ENCODE measurements at regions not wholly inside any gene's neighbourhood (a gene's known extent, or its start where the extent isn't known, plus 50 kb on each side); places are given as distances from the start of the nearest gene placed in this dataset.

DNA sequence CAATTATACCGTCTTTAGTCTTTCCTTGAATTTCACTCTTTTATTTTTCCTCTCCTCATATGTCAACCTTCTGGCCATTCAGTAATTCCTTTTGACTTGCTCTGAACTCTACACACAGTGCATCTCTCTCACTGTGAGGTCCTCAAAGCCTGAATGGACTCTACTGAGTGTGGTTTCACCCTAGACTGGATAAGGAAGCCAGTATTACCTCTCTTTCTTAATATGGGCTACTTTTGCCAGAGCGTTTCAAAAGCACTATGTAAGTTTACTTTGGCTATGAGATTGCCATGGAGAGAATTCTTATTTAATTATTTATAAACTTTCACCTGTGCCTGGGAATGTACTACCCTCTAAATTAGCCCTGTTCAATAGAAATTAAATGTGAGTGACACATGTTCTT lies 343.5 kb upstream of the DDHD1 start:
- Histone ChIP-seq H3K9me2 (ENCODE audit: low read depth, low read length) (no peaks in the 10 kb centered on the region), H3K9me3 (ENCODE audit: low read length) (no peaks in the 10 kb centered on the region), H3K9ac (ENCODE audit: low read length) (no peak overlapping the region), H3K4me2 (ENCODE audit: low read length) (no peak overlapping the region), H3K27me3 (ENCODE audit: insufficient read depth, low read length) (no peaks in the 10 kb centered on the region), H2AFZ (ENCODE audit: low read length) (no peak overlapping the region), H3K79me2 (ENCODE audit: insufficient read depth, low read length) (no peaks in the 10 kb centered on the region), H4K20me1 (ENCODE audit: insufficient read depth, low read length) (no peaks in the 10 kb centered on the region), H3K27ac (ENCODE audit: low read depth, low read length, poor library complexity, severe bottlenecking) (no peak overlapping the region), H3K4me1 (ENCODE audit: insufficient read depth, low read length, severe bottlenecking) (no peaks in the 10 kb centered on the region), H3K36me3 (ENCODE audit: insufficient read depth, low read length) (no peaks in the 10 kb centered on the region), H3F3A (ENCODE audit: insufficient read depth, low read length) (no peaks in the 10 kb centered on the region), H3K4me3 (ENCODE audit: low read depth, low read length, poor library complexity, severe bottlenecking) (no peak overlapping the region)
- TF ChIP-seq, protein P1, sequence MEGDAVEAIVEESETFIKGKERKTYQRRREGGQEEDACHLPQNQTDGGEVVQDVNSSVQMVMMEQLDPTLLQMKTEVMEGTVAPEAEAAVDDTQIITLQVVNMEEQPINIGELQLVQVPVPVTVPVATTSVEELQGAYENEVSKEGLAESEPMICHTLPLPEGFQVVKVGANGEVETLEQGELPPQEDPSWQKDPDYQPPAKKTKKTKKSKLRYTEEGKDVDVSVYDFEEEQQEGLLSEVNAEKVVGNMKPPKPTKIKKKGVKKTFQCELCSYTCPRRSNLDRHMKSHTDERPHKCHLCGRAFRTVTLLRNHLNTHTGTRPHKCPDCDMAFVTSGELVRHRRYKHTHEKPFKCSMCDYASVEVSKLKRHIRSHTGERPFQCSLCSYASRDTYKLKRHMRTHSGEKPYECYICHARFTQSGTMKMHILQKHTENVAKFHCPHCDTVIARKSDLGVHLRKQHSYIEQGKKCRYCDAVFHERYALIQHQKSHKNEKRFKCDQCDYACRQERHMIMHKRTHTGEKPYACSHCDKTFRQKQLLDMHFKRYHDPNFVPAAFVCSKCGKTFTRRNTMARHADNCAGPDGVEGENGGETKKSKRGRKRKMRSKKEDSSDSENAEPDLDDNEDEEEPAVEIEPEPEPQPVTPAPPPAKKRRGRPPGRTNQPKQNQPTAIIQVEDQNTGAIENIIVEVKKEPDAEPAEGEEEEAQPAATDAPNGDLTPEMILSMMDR (IDR thresholded peaks at IDR 0.05; ENCODE audit: low read length): no peak
- TF ChIP-seq EZH2 (IDR thresholded peaks at IDR 0.05; ENCODE audit: borderline replicate concordance, low read length): no peak

DNA sequence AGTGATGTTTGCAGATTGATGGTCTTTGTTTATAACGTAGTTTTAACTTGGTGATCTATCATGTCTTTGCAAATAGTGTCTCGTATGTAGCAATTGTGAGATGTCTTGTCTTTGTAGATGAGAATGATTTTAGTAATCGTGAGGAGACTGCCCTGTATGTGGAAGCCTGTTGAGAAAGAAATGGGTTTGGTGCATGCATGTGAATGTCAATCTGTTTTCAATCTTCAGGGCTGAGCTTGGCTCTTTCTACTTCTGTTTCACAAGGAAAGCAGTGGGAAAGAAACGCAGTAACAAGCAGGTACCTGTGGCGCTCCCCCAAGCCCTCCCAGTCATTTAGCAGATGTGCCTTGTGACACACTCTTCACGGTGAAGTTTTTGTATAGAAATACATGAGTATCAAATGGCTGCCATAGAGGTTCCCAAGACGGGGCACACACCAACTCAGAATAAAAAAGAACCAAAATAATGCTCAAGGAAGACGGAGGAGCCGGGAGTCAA lies 342.8 kb upstream of the DDHD1 start:
- Histone ChIP-seq H3K9me3 (ENCODE audit: low read length) (no peaks in the 10 kb centered on the region), H3K4me1 (ENCODE audit: insufficient read depth, low read length, severe bottlenecking) (no peaks in the 10 kb centered on the region), H3K4me3 (ENCODE audit: low read depth, low read length, poor library complexity, severe bottlenecking) (no peak overlapping the region), H2AFZ (ENCODE audit: low read length) (no peak overlapping the region), H3K27ac (ENCODE audit: low read depth, low read length, poor library complexity, severe bottlenecking) (no peak overlapping the region), H3K27me3 (ENCODE audit: insufficient read depth, low read length) (no peaks in the 10 kb centered on the region), H4K20me1 (ENCODE audit: insufficient read depth, low read length) (no peaks in the 10 kb centered on the region), H3K4me2 (ENCODE audit: low read length) (no peak overlapping the region), H3K79me2 (ENCODE audit: insufficient read depth, low read length) (no peaks in the 10 kb centered on the region), H3K36me3 (ENCODE audit: insufficient read depth, low read length) (no peaks in the 10 kb centered on the region), H3K9ac (ENCODE audit: low read length) (no peak overlapping the region), H3K9me2 (ENCODE audit: low read depth, low read length) (no peaks in the 10 kb centered on the region), H3F3A (ENCODE audit: insufficient read depth, low read length) (no peaks in the 10 kb centered on the region)
- no peak for TF ChIP-seq EZH2 (IDR thresholded peaks at IDR 0.05; ENCODE audit: borderline replicate concordance, low read length)
- TF ChIP-seq, protein P1 (IDR thresholded peaks at IDR 0.05; ENCODE audit: low read length): no peak

DNA sequence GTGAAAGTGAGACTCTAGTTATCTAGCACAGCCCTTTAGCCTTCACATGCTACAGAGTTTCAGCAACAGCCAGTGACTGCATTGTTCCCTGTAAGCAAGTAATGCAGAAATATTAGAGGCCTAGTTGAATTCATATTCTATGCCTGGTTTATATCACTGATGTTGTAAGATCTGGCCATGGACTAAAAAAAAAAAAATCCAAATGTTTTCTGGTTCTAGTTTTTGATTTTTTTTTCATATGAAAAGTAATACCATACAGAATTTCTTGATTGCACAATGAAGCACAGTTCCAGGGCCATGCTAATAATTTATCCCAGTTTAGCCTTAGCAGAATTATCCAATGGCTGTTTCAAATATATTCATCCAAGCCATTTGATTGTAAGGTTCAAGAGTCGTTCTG lies 341.5 kb upstream of the DDHD1 start:
- Histone ChIP-seq H3K36me3 (ENCODE audit: insufficient read depth, low read length) (no peaks in the 10 kb centered on the region), H3K27me3 (ENCODE audit: insufficient read depth, low read length) (no peaks in the 10 kb centered on the region), H3K9me3 (ENCODE audit: low read length) (no peaks in the 10 kb centered on the region), H3F3A (ENCODE audit: insufficient read depth, low read length) (no peaks in the 10 kb centered on the region), H3K9ac (ENCODE audit: low read length) (no peak overlapping the region), H3K9me2 (ENCODE audit: low read depth, low read length) (no peaks in the 10 kb centered on the region), H3K4me2 (ENCODE audit: low read length) (no peak overlapping the region), H3K4me1 (ENCODE audit: insufficient read depth, low read length, severe bottlenecking) (no peaks in the 10 kb centered on the region), H4K20me1 (ENCODE audit: insufficient read depth, low read length) (no peaks in the 10 kb centered on the region), H3K4me3 (ENCODE audit: low read depth, low read length, poor library complexity, severe bottlenecking) (no peak overlapping the region), H2AFZ (ENCODE audit: low read length) (no peak overlapping the region), H3K27ac (ENCODE audit: low read depth, low read length, poor library complexity, severe bottlenecking) (no peak overlapping the region), H3K79me2 (ENCODE audit: insufficient read depth, low read length) (no peaks in the 10 kb centered on the region)
- TF ChIP-seq EZH2 (IDR thresholded peaks at IDR 0.05; ENCODE audit: borderline replicate concordance, low read length): no peak
- TF ChIP-seq, protein P1 (IDR thresholded peaks at IDR 0.05; ENCODE audit: low read length): no peak
